ENCODE measurements at regions not wholly inside any gene's neighbourhood (a gene's known extent, or its start where the extent isn't known, plus 50 kb on each side); places are given as distances from the start of the nearest gene placed in this dataset.

DNA sequence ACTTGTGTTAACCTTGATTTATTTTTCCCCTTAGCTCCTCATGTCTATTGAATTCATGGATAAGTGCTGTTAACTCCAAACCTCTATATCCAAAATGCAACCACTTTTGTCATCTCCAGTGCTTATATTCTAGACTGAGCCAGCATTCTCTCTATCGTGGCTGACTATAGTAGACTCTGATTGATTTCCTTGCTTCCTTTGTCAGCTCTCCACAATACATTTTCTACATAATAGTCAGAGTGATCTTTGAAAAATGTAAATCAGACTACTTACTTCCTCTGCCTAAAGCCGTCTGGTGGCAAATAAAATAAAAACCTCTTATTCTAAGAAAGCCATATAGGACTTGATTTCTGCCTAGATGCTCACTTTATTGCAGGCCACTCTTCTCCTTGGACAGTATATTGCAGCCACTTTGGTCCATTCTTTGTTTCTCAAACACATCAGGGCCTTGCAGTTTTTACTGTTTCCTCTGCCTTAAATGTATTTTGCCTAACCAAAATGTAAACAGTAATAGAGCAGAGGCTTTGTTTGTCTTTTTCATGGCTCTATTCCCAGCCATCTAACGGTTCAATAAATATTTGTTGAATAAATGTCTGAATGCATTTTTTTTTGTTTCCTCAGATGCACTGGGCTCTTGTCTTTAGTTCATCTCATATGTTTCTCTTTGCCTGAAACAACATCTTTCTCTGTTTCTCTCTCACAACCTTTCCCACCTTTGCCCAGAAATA lies 243.6 kb upstream of the CSNK1A1L start:
- H3K9me3 ChIP-seq (ENCODE audit: control insufficient read depth, insufficient read depth, low read length), result no peaks in the 10 kb centered on the region
- no peaks in the 10 kb centered on the region for H3K27me3 ChIP-seq (ENCODE audit: control insufficient read depth, insufficient read depth, low read length)
- no peak overlapping the region for H3K4me3 ChIP-seq (ENCODE audit: low read depth, low read length)
- peak; percentile 8 for DNase-seq (ENCODE audit: low read depth, low spot score)
- TF ChIP-seq, protein P1, sequence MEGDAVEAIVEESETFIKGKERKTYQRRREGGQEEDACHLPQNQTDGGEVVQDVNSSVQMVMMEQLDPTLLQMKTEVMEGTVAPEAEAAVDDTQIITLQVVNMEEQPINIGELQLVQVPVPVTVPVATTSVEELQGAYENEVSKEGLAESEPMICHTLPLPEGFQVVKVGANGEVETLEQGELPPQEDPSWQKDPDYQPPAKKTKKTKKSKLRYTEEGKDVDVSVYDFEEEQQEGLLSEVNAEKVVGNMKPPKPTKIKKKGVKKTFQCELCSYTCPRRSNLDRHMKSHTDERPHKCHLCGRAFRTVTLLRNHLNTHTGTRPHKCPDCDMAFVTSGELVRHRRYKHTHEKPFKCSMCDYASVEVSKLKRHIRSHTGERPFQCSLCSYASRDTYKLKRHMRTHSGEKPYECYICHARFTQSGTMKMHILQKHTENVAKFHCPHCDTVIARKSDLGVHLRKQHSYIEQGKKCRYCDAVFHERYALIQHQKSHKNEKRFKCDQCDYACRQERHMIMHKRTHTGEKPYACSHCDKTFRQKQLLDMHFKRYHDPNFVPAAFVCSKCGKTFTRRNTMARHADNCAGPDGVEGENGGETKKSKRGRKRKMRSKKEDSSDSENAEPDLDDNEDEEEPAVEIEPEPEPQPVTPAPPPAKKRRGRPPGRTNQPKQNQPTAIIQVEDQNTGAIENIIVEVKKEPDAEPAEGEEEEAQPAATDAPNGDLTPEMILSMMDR (IDR thresholded peaks at IDR 0.05; ENCODE audit: low read depth, low read length), result no peak
- no peak overlapping the region for H3K27ac ChIP-seq (ENCODE audit: low read depth, low read length)
- ChIA-PET CTCF (no interaction called here), POLR2A (no interaction called here)

DNA sequence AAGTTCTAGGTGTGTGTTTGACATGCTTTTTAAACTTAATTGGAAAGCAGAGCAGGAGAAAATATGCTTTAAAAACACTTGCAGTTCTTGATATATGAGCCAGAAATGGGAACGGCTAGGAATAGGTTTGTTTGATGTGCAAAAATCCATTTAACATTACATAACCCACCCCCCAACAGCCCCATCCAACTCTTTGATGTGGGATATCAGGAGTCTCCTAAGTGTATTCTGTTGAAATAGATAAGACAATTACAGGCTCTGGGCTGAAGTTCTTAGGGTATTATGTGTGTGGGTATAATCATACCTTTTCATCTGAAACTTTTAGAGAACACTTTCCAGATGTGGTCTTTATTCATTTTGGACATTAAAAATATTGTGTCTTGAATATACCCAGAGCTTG lies 240.4 kb upstream of the CSNK1A1L start:
- no peak overlapping the region for H3K4me3 ChIP-seq (ENCODE audit: low read depth, low read length)
- DNase-seq (ENCODE audit: low read depth, low spot score), result no peak
- ChIA-PET POLR2A (no interaction called here), CTCF (no interaction called here)
- no peak overlapping the region for H3K27ac ChIP-seq (ENCODE audit: low read depth, low read length)
- H3K9me3 ChIP-seq (ENCODE audit: control insufficient read depth, insufficient read depth, low read length), result no peaks in the 10 kb centered on the region
- TF ChIP-seq, protein P1 (IDR thresholded peaks at IDR 0.05; ENCODE audit: low read depth, low read length), result no peak
- no peaks in the 10 kb centered on the region for H3K27me3 ChIP-seq (ENCODE audit: control insufficient read depth, insufficient read depth, low read length)

DNA sequence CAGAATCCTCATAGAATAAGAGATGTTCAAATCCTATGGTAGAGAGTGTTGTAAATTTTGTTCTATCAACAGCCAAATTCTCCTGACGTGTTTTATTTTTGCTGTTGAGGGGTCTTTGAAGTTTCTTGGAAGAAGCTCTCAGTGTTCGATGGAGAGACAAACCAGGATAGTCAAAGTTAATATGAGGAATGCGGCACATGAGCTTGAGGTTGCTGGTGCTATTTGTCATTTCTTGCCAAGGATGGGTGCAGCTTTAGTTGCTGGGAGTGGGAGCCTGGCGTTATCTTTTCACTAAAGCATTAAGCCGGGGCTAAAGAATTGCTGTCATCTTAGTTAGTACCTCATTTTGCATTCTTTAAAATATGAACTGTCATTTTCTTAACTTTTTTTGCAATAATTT lies 239.9 kb upstream of the CSNK1A1L start:
- ChIA-PET POLR2A (no interaction called here), CTCF (no interaction called here)
- Histone ChIP-seq H3K4me3 (ENCODE audit: low read depth, low read length) (no peak overlapping the region), H3K27me3 (ENCODE audit: control insufficient read depth, insufficient read depth, low read length) (no peaks in the 10 kb centered on the region), H3K9me3 (ENCODE audit: control insufficient read depth, insufficient read depth, low read length) (no peaks in the 10 kb centered on the region), H3K27ac (ENCODE audit: low read depth, low read length) (no peak overlapping the region)
- DNase-seq (ENCODE audit: low read depth, low spot score), result no peak
- TF ChIP-seq, protein P1 (IDR thresholded peaks at IDR 0.05; ENCODE audit: low read depth, low read length), result no peak

DNA sequence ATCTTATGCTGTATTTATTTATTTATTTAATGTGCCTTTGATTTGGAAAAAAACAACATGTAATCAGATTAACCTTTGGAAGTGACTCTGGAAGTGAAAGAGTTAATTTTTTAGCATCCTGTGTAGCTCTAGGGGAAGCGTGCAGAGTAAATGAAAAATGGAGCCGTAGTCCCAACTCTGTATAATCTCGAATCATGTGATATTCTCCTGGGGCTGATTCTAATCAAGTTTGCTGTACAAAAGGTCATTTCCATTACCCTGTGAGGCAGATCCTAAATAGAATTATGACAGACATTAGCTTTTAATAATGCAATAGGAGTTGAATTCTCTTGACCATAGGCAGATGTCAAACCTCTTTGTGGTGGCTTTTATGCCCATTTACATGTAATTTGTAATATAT lies 238.6 kb upstream of the CSNK1A1L start:
- ChIA-PET POLR2A (interaction anchor here (0.6 kb wide), 1 partner anchor 253 kb away, joined by 3 read pairs; no protein-coding TSS in a partner anchor), CTCF (no interaction called here)
- no peak for DNase-seq (ENCODE audit: low read depth, low spot score)
- H3K9me3 ChIP-seq (ENCODE audit: control insufficient read depth, insufficient read depth, low read length), result no peaks in the 10 kb centered on the region
- TF ChIP-seq, protein P1 (IDR thresholded peaks at IDR 0.05; ENCODE audit: low read depth, low read length), result no peak
- no peak overlapping the region for H3K4me3 ChIP-seq (ENCODE audit: low read depth, low read length)
- H3K27ac ChIP-seq (ENCODE audit: low read depth, low read length), result no peak overlapping the region
- H3K27me3 ChIP-seq (ENCODE audit: control insufficient read depth, insufficient read depth, low read length), result no peaks in the 10 kb centered on the region

DNA sequence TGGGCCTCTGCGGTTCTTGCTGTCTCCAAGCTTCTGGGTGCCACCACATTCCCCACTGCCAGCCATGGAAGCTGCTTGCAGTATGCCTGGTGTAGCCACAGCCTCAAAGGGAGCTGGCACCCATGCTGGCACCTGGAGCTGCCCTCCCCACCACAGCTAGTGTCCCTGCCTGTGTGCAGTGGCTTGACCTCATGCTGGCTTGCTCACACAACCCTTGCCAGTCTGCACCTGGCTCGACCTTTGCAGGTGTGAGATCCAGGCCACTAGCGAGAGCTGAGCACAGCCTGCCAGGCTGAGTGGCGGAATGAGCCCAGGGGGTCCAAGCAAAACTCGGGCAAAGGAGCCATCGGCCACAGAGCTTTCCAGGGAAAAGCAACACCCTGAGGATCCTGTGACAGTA lies 236.7 kb upstream of the CSNK1A1L start:
- H3K9me3 ChIP-seq (ENCODE audit: control insufficient read depth, insufficient read depth, low read length), result no peaks in the 10 kb centered on the region
- no peak overlapping the region for H3K27ac ChIP-seq (ENCODE audit: low read depth, low read length)
- TF ChIP-seq, protein P1 (IDR thresholded peaks at IDR 0.05; ENCODE audit: low read depth, low read length), result no peak
- ChIA-PET POLR2A (no interaction called here), CTCF (interaction anchor here (0.6 kb wide), 1 partner anchor 37 kb away, joined by 3 read pairs; no protein-coding TSS in a partner anchor)
- no peak for DNase-seq (ENCODE audit: low read depth, low spot score)
- H3K4me3 ChIP-seq (ENCODE audit: low read depth, low read length), result no peak overlapping the region
- H3K27me3 ChIP-seq (ENCODE audit: control insufficient read depth, insufficient read depth, low read length), result no peaks in the 10 kb centered on the region
